H1 (cell line): ENCODE measurements at regions not wholly inside any gene's neighbourhood (a gene's known extent, or its start where the extent isn't known, plus 50 kb on each side); places are given as distances from the start of the nearest gene placed in this dataset.

Experiments
- CTCF ChIA-PET: fragments of 300-600 bp; sonication (Branson Sonifier 250); formaldehyde crosslinking; loops from one replicate; lab custom pipeline; 2021; ENCODE audit not compliant: partially characterized antibody; lab: Charles Lee
- POLR2A ChIA-PET: fragments of 300-600 bp; sonication (Branson Sonifier 250); formaldehyde crosslinking; loops from one replicate; lab custom pipeline; 2021; ENCODE audit warnings: inconsistent platforms; ENCODE audit not compliant: partially characterized antibody; lab: Charles Lee
- DNase-seq, 2 experiments: peaks; one replicate each; pipeline versions ENCODE4 v3.0.0 to v3.0.0-alpha.2; 2010 to 2022; ENCODE audit warnings: low spot score in 2 of 2, low read depth in 1 of 2, mixed read lengths in 1 of 2
- FAIRE-seq: peaks from 2 replicates; lab custom pipeline; 2011; peaks lifted over from hg19 to GRCh38; lab: Jason Lieb, UNC
- H2AFZ ChIP-seq: 2 replicates; pipeline ENCODE4 v1.8.1; 2012; ENCODE audit warnings: low read length, inconsistent platforms
- H2AK5ac ChIP-seq: 2 replicates; pipeline ENCODE4 v1.6.1; 2013; ENCODE audit warnings: low read depth, low read length
- H2BK120ac ChIP-seq: replicated peaks from 2 replicates; pipeline ENCODE3; 2013; ENCODE audit warnings: low read depth, low read length, inconsistent platforms
- H2BK12ac ChIP-seq: 2 replicates; pipeline ENCODE4 v1.6.1; 2013; ENCODE audit warnings: low read depth, low read length
- H2BK15ac ChIP-seq: 2 replicates; pipeline ENCODE4 v1.6.1; 2013; ENCODE audit warnings: low read length
- H2BK20ac ChIP-seq: 2 replicates; pipeline ENCODE4 v1.6.1; 2013; ENCODE audit warnings: low read length
- H2BK5ac ChIP-seq: 2 replicates; pipeline ENCODE4 v1.6.1; 2013; ENCODE audit warnings: low read depth, low read length
- H3K14ac ChIP-seq: 2 replicates; pipeline ENCODE4 v1.6.1; 2013; ENCODE audit warnings: inconsistent platforms; ENCODE audit not compliant: insufficient read length
- H3K18ac ChIP-seq: 2 replicates; pipeline ENCODE4 v1.6.1; 2013; ENCODE audit warnings: low read length; ENCODE audit errors: extremely low read depth
- H3K23ac ChIP-seq: 2 replicates; pipeline ENCODE4 v1.6.1; 2013; ENCODE audit warnings: inconsistent platforms; ENCODE audit not compliant: insufficient read length
- H3K23me2 ChIP-seq: 2 replicates; pipeline ENCODE4 v1.6.1; 2013; ENCODE audit warnings: low read depth, low read length
- H3K27ac ChIP-seq: 2 replicates; pipeline ENCODE4 v1.6.1; 2011; ENCODE audit warnings: low read depth, low read length, inconsistent platforms
- H3K27me3 ChIP-seq, 4 experiments: replicated peaks in 1 of 4; 1 replicate in 1 of 4; 2 replicates in 3 of 4; pipeline versions ENCODE4 v1.6.1 to v1.8.1; 2011 to 2013; ENCODE audit warnings: low read length in 3 of 4, mild to moderate bottlenecking in 3 of 4, inconsistent platforms in 2 of 4, mixed read lengths in 2 of 4, moderate library complexity in 1 of 4; ENCODE audit not compliant: control insufficient read depth in 3 of 4, insufficient read depth in 3 of 4; ENCODE audit errors: extremely low read depth in 1 of 4
- H3K36me3 ChIP-seq, 4 experiments: 2 replicates each; pipeline versions ENCODE4 v1.6.1 to v1.8.1; 2011 to 2013; ENCODE audit warnings: mild to moderate bottlenecking in 4 of 4, low read length in 3 of 4, moderate library complexity in 2 of 4, control low read depth in 1 of 4, inconsistent platforms in 1 of 4; ENCODE audit not compliant: insufficient read depth in 4 of 4, control insufficient read depth in 2 of 4
- H3K4ac ChIP-seq: replicated peaks from 2 replicates; pipeline ENCODE3; 2013; ENCODE audit warnings: low read length, low read depth, mixed read lengths, inconsistent platforms; ENCODE audit not compliant: insufficient read length
- H3K4me1 ChIP-seq, 4 experiments: replicated peaks in 1 of 4; 1 replicate in 1 of 4; 2 replicates in 3 of 4; pipeline versions ENCODE4 v1.6.1 to v1.8.1; 2011 to 2013; ENCODE audit warnings: low read length in 3 of 4, inconsistent platforms in 2 of 4, mixed read lengths in 1 of 4; ENCODE audit not compliant: insufficient read depth in 4 of 4, control insufficient read depth in 3 of 4
- H3K4me2 ChIP-seq, 2 experiments: 2 replicates each; pipeline versions ENCODE4 v1.6.1 to v1.8.1; 2011 to 2013; ENCODE audit warnings: low read depth in 2 of 2, low read length in 2 of 2, control low read depth in 1 of 2, inconsistent platforms in 1 of 2, mild to moderate bottlenecking in 1 of 2; ENCODE audit not compliant: insufficient read depth in 1 of 2
- H3K4me3 ChIP-seq, 4 experiments: fragments of 200-600, 300-600 bp in 1 of 4; sonication (generic), shearing (Covaris generic), sonication (Bioruptor Twin) in 1 of 4; 2 replicates each; pipeline versions ENCODE4 v1.5.1 to v1.8.1; 2011 to 2016; ENCODE audit warnings: low read length in 4 of 4, low read depth in 3 of 4, control low read depth in 2 of 4, inconsistent platforms in 2 of 4, mild to moderate bottlenecking in 2 of 4, mixed read lengths in 1 of 4, moderate library complexity in 1 of 4; ENCODE audit not compliant: insufficient read depth in 2 of 4; ENCODE audit errors: extremely low read depth in 1 of 4
- H3K56ac ChIP-seq: replicated peaks from 2 replicates; pipeline ENCODE3; 2013; ENCODE audit warnings: low read depth, mild to moderate bottlenecking, mixed read lengths, low read length, inconsistent platforms; ENCODE audit not compliant: insufficient read length
- H3K79me1 ChIP-seq: 2 replicates; pipeline ENCODE4 v1.6.1; 2013; ENCODE audit warnings: low read depth, low read length, control low read depth
- H3K79me2 ChIP-seq, 2 experiments: 2 replicates each; pipeline versions ENCODE4 v1.6.1 to v1.8.1; 2012 to 2013; ENCODE audit warnings: low read length in 2 of 2, mild to moderate bottlenecking in 2 of 2, inconsistent platforms in 1 of 2; ENCODE audit not compliant: insufficient read depth in 2 of 2, control insufficient read depth in 1 of 2
- H3K9ac ChIP-seq, 4 experiments: replicated peaks in 1 of 4; 1 replicate in 1 of 4; 2 replicates in 3 of 4; pipeline versions ENCODE4 v1.6.1 to v1.8.1; 2011 to 2013; ENCODE audit warnings: low read depth in 3 of 4, low read length in 3 of 4, control low read depth in 2 of 4, mild to moderate bottlenecking in 2 of 4, moderate library complexity in 2 of 4, inconsistent platforms in 1 of 4; ENCODE audit errors: extremely low read depth in 1 of 4
- H3K9me3 ChIP-seq, 2 experiments: 2 replicates each; pipeline versions ENCODE4 v1.6.1 to v1.8.1; 2012 to 2013; ENCODE audit warnings: mild to moderate bottlenecking in 2 of 2, moderate library complexity in 2 of 2, control low read depth in 1 of 2, inconsistent platforms in 1 of 2, low read depth in 1 of 2, low read length in 1 of 2, mixed read lengths in 1 of 2; ENCODE audit not compliant: insufficient read depth in 2 of 2
- H4K20me1 ChIP-seq, 2 experiments: replicated peaks in 1 of 2; 2 replicates each; pipeline versions ENCODE3 to v1.8.1; 2011 to 2013; ENCODE audit warnings: inconsistent platforms in 2 of 2, low read length in 2 of 2, mild to moderate bottlenecking in 1 of 2; ENCODE audit not compliant: insufficient read depth in 2 of 2, control insufficient read depth in 1 of 2
- H4K5ac ChIP-seq: 2 replicates; pipeline ENCODE4 v1.6.1; 2013; ENCODE audit warnings: low read length, low read depth, mixed read lengths, inconsistent platforms; ENCODE audit not compliant: insufficient read length
- H4K8ac ChIP-seq: 2 replicates; pipeline ENCODE4 v1.8.0; 2013; ENCODE audit warnings: mild to moderate bottlenecking, moderate library complexity, low read length, inconsistent platforms; ENCODE audit not compliant: insufficient read depth; ENCODE audit errors: extremely low read depth
- H4K91ac ChIP-seq: replicated peaks from 2 replicates; pipeline ENCODE3; 2013; ENCODE audit warnings: low read length, mixed read lengths, inconsistent platforms; ENCODE audit not compliant: insufficient read length
- BACH1 ChIP-seq: IDR thresholded peaks from 2 replicates; pipeline ENCODE4 v1.6.1; 2012; ENCODE audit warnings: low read length, improper control_type of control experiment
- CBX8 ChIP-seq: fragments of 300-800, 300-1000 bp; sonication (generic); IDR thresholded peaks from 2 replicates; pipeline ENCODE4 v1.7.1; 2016; ENCODE audit warnings: low read depth, low read length, borderline replicate concordance
- GTF2F1 ChIP-seq: IDR thresholded peaks from 2 replicates; pipeline ENCODE4 v1.6.1; 2012; ENCODE audit warnings: low read depth, low read length, improper control_type of control experiment, borderline replicate concordance
- HDAC2 ChIP-seq, 2 experiments: fragments of 300-600 bp in 1 of 2; sonication (generic) in 1 of 2; IDR thresholded peaks; 2 replicates each; pipeline ENCODE4 v1.6.1; 2011 to 2012; ENCODE audit warnings: low read depth in 2 of 2, low read length in 2 of 2, mild to moderate bottlenecking in 2 of 2, moderate library complexity in 2 of 2, borderline replicate concordance in 1 of 2, inconsistent platforms in 1 of 2
- HDAC6 ChIP-seq: IDR thresholded peaks from one replicate; pipeline ENCODE4 v1.7.1; 2012; ENCODE audit warnings: low read depth, mild to moderate bottlenecking, inconsistent platforms, low read length, moderate library complexity
- NANOG ChIP-seq: IDR thresholded peaks from 2 replicates; pipeline ENCODE4 v1.6.1; 2011; ENCODE audit warnings: low read length, low read depth, mild to moderate bottlenecking, inconsistent platforms; ENCODE audit not compliant: insufficient read depth, poor library complexity, severe bottlenecking
- SIN3A ChIP-seq, 2 experiments: IDR thresholded peaks in 1 of 2; conservative IDR thresholded peaks in 1 of 2; 2 replicates each; pipeline ENCODE4 v1.6.1; 2011 to 2012; ENCODE audit warnings: low read length in 2 of 2, improper control_type of control experiment in 1 of 2, low read depth in 1 of 2, mild to moderate bottlenecking in 1 of 2
- WGBS, 2 experiments: shearing (Covaris generic) in 1 of 2; methylation state at CpG; one replicate each; pipeline versions ENCODE4 v1.1.6 to v1.1.7; 2013 to 2015; ENCODE audit warnings: low lambda C conversion rate in 2 of 2, mixed read lengths in 2 of 2, inconsistent platforms in 1 of 2, low coverage in 1 of 2, missing lambda C conversion rate in 1 of 2; ENCODE audit not compliant: insufficient replicate concordance in 2 of 2, insufficient coverage in 1 of 2, insufficient read length in 1 of 2; ENCODE audit errors: extremely low coverage in 1 of 2, missing lambda C conversion rate in 1 of 2; 5-methylcytosine and 5-hydroxymethylcytosine counted together
- TF ChIP-seq, protein P1 (sequence below): IDR thresholded peaks from 2 replicates; pipeline ENCODE4 v1.6.1; 2012; ENCODE audit warnings: inconsistent platforms
- TF ChIP-seq, protein P2 (sequence below): IDR thresholded peaks from 2 replicates; pipeline ENCODE4 v1.6.1; 2012; ENCODE audit warnings: low read length, inconsistent platforms

DNA sequence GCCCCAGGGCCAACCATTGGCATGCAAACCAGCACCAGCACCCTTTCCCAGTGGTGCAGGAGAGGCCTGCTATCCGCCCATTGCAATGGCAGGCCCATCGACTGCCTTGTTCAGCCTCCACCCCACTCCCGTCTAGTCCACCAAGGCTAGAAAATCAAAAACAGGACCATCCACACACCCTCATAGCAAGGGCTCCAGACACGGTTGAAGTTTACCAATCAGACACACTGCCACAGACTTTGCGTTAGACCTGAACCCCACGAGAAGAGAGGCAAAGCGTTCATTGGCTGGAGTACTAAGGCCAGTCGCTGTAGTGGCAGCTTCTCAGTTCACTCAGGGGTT lies 95.3 kb upstream of the TEX51 start:
- Histone ChIP-seq H3K36me3 (no peaks in the 10 kb centered on the region), H3K79me1 (no peaks in the 10 kb centered on the region), H2BK20ac (no peak overlapping the region), H3K4ac (no peak overlapping the region), H3K4me3 (no peak overlapping the region), H2BK5ac (no peak overlapping the region), H2AFZ (0 out of 2 replicates have a peak overlapping the region, but pooled peaks have one; percentile 22), H2BK120ac (no peak overlapping the region), H4K91ac (no peak overlapping the region), H3K23ac (no peak overlapping the region), H2AK5ac (no peak overlapping the region), H3K14ac (no peak overlapping the region), H3K79me2 (no peaks in the 10 kb centered on the region), H3K27me3 (no peaks in the 10 kb centered on the region), H2BK15ac (no peak overlapping the region), H3K56ac (no peak overlapping the region), H3K18ac (no peak overlapping the region), H3K23me2 (no peaks in the 10 kb centered on the region), H3K9ac (no peak overlapping the region), H3K4me2 (no peak overlapping the region), H4K5ac (no peak overlapping the region), H3K9me3 (no peaks in the 10 kb centered on the region), H2BK12ac (no peak overlapping the region), H3K4me1 (peaks cover 0 to 5% (median 2%) of the 10 kb centered on the region in 4 experiments; a peak in 2 of 7 replicates), H4K20me1 (no peaks in the 10 kb centered on the region), H3K27ac (no peak overlapping the region), H4K8ac (no peak overlapping the region)
- POLR2A ChIA-PET: no interaction called here
- TF ChIP-seq, protein P1, sequence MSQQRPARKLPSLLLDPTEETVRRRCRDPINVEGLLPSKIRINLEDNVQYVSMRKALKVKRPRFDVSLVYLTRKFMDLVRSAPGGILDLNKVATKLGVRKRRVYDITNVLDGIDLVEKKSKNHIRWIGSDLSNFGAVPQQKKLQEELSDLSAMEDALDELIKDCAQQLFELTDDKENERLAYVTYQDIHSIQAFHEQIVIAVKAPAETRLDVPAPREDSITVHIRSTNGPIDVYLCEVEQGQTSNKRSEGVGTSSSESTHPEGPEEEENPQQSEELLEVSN: no peak
- TF ChIP-seq HDAC2 (IDR thresholded peaks at IDR 0.05; ENCODE audit: borderline replicate concordance in 1 of 2, low read depth in 2 of 2, low read length in 2 of 2): no peak
- no peak for TF ChIP-seq SIN3A (conservative IDR thresholded peaks at IDR 0.05 in 1 of 2, IDR thresholded peaks at IDR 0.05 in 1 of 2; ENCODE audit: low read depth in 1 of 2, low read length in 2 of 2)
- TF ChIP-seq, protein P2, sequence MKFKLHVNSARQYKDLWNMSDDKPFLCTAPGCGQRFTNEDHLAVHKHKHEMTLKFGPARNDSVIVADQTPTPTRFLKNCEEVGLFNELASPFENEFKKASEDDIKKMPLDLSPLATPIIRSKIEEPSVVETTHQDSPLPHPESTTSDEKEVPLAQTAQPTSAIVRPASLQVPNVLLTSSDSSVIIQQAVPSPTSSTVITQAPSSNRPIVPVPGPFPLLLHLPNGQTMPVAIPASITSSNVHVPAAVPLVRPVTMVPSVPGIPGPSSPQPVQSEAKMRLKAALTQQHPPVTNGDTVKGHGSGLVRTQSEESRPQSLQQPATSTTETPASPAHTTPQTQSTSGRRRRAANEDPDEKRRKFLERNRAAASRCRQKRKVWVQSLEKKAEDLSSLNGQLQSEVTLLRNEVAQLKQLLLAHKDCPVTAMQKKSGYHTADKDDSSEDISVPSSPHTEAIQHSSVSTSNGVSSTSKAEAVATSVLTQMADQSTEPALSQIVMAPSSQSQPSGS: no peak
- TF ChIP-seq BACH1: no peak
- TF ChIP-seq CBX8: no peak
- no peak for TF ChIP-seq HDAC6
- TF ChIP-seq NANOG: no peak
- TF ChIP-seq GTF2F1: no peak
- FAIRE-seq (no peak), DNase-seq (no peak)
- WGBS, 2 experiments: 90% methylated on average over 8 of the region's 8 CpGs; no CpG with 5 or more reads in 1 of the 2 experiments
- CTCF ChIA-PET: no interaction called here
